ENCODE measurements at regions not wholly inside any gene's neighbourhood (a gene's known extent, or its start where the extent isn't known, plus 50 kb on each side); places are given as distances from the start of the nearest gene placed in this dataset.

- intact Hi-C loops (cut with micrococcal nuclease; ENCODE audit: unreplicated experiment), result no loop called here
These were observed 213.5 kb upstream of the PIEZO2 start for GRCh38 chr18:11362856-11363255.

More at GRCh38 chr18:11362856-11363255, 213.5 kb upstream of the PIEZO2 start:
- Histone ChIP-seq H3K36me3 (replicated peaks in 1 of 2; ENCODE audit: control insufficient read depth in 1 of 2, insufficient read depth in 2 of 2, low read length in 2 of 2) (no peaks in the 10 kb centered on the region), H3K4me3 (replicated peaks in 1 of 3; ENCODE audit: insufficient read depth in 1 of 3, low read depth in 2 of 3, low read length in 3 of 3) (no peak overlapping the region), H3K9me3 (ENCODE audit: low read length) (no peaks in the 10 kb centered on the region), H4K20me1 (ENCODE audit: insufficient read depth, low read length) (no peaks in the 10 kb centered on the region), H2AFZ (ENCODE audit: low read length) (no peak overlapping the region), H3K4me2 (ENCODE audit: low read depth, low read length) (no peak overlapping the region), H3K27me3 (ENCODE audit: control insufficient read depth in 1 of 2, insufficient read depth in 2 of 2, low read length in 2 of 2) (no peaks in the 10 kb centered on the region), H3K4me1 (ENCODE audit: insufficient read depth, low read length) (no peaks in the 10 kb centered on the region), H3K27ac (ENCODE audit: extremely low read length, insufficient read depth, low read length) (no peak overlapping the region), H3K9ac (ENCODE audit: insufficient read depth, low read depth, low read length) (no peak overlapping the region), H3K79me2 (ENCODE audit: insufficient read depth, low read length) (no peaks in the 10 kb centered on the region)
- POLR2A ChIA-PET, result no interaction called here
- in situ Hi-C loops (cut with HindIII; ENCODE audit: extremely low pct_ligation_motif_present, low pct_unique_long_range_greater_than_20kb), result no loop called here
- 57% methylated on average over 1 of the region's 1 CpG for WGBS (ENCODE audit: low lambda C conversion rate)
- ATAC-seq (no peak), FAIRE-seq (no peak), DNase-seq (ENCODE audit: low spot score) (no peak)
- no peak for TF ChIP-seq ZNF598 (CRISPR knock-in tag; IDR thresholded peaks at IDR 0.05; ENCODE audit: borderline replicate concordance)
- TF ChIP-seq ZMYM4 (CRISPR knock-in tag; IDR thresholded peaks at IDR 0.05), result no peak
- TF ChIP-seq STAG1 (CRISPR knock-in tag; IDR thresholded peaks at IDR 0.05), result no peak
- no peak for TF ChIP-seq ZNF773 (CRISPR knock-in tag; IDR thresholded peaks at IDR 0.05; ENCODE audit: borderline replicate concordance)
- TF ChIP-seq ZNF331 (CRISPR knock-in tag; IDR thresholded peaks at IDR 0.05), result no peak
- no peak for TF ChIP-seq ZBED4 (CRISPR knock-in tag; IDR thresholded peaks at IDR 0.05; ENCODE audit: borderline replicate concordance)
- no peak for TF ChIP-seq TBP (CRISPR knock-in tag; IDR thresholded peaks at IDR 0.05)
- no peak for TF ChIP-seq NR0B2 (CRISPR knock-in tag; IDR thresholded peaks at IDR 0.05)
- no peak for TF ChIP-seq ZNF17 (CRISPR knock-in tag; IDR thresholded peaks at IDR 0.05)
- BruUV-seq (replicated peaks), result no TSS peak
- CTCF ChIA-PET (ENCODE audit: low intra/inter-chr PET ratio, low total read pairs), result interaction anchor here (0.7 kb wide), 1 partner anchor 190 kb away, joined by 3 read pairs; no protein-coding TSS in a partner anchor
